Lower leg skin (tissue), 4 donors: ENCODE measurements at regions not wholly inside any gene's neighbourhood (a gene's known extent, or its start where the extent isn't known, plus 50 kb on each side); places are given as distances from the start of the nearest gene placed in this dataset.

ENCODE experiments used
- DNase-seq, 2 donors: peaks; one replicate each; pipeline ENCODE4 v3.0.0-alpha.2; 2019; ENCODE audit warnings: low spot score in 2 of 2
- H3K4me3 ChIP-seq: fragments of 200-600 bp; sonication (generic); 2 replicates; pipeline ENCODE4 v1.5.1; 2017; ENCODE audit warnings: mild to moderate bottlenecking, low read depth; ENCODE audit not compliant: poor library complexity, severe bottlenecking
- POLR2A ChIP-seq, 2 donors: fragments of 450-650 bp; IDR thresholded peaks; one replicate each; pipeline ENCODE4 v1.6.1; 2016 to 2017; ENCODE audit warnings: antibody characterized with exemption in 2 of 2, mild to moderate bottlenecking in 1 of 2, moderate library complexity in 1 of 2
- WGBS, 2 donors: methylation state at CpG; one replicate each; pipeline ENCODE4 v1.1.5; 2018; 5-methylcytosine and 5-hydroxymethylcytosine counted together
- intact Hi-C: fragments of 100-400 bp; cut with DNase I; formaldehyde crosslinking; loops from one replicate; pipeline ENCODE4 v1.15.0; 2023; ENCODE audit warnings: low total_unique reads
- TF ChIP-seq, protein P1 (sequence below), 3 donors: fragments of 450-650 bp; IDR thresholded peaks; one replicate each; pipeline ENCODE4 v1.5.1; 2016; ENCODE audit warnings: antibody characterized with exemption in 3 of 3, mild to moderate bottlenecking in 3 of 3, moderate library complexity in 2 of 3

DNA sequence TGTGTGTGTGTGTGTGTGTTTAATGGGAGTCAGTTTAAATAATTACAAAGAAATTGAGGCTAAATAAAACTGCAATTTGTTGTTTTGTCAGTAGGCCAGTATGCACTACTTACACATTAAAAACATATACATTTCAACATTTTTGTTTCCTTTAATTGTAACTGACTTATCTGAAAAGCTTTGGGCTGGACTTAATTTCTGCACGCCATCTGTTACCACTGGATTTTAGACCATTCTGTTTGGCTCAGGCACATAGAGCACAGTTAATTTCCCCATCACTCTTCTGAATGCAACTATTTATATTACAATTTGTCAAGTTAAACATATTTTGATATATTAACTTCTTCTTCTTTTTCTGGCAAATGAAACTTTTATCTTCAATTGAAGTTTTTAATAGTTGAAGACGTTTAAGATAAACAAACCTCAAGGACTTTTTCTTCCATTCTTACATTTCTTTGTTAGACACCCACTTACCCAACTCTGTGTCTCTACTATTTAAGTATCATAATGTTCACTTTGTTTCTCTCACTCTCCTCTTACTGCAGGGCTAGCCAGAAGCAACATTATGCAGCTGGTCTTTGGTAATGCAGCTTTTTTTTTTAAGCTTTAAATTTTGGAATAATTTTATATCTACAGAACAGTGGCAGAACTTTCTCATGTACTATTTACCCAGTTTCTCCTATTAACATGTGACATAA lies 253.4 kb upstream of the ANKH start:
- intact Hi-C loops, result no loop called here
- TF ChIP-seq POLR2A (IDR thresholded peaks at IDR 0.05), result no peak
- TF ChIP-seq, protein P1, sequence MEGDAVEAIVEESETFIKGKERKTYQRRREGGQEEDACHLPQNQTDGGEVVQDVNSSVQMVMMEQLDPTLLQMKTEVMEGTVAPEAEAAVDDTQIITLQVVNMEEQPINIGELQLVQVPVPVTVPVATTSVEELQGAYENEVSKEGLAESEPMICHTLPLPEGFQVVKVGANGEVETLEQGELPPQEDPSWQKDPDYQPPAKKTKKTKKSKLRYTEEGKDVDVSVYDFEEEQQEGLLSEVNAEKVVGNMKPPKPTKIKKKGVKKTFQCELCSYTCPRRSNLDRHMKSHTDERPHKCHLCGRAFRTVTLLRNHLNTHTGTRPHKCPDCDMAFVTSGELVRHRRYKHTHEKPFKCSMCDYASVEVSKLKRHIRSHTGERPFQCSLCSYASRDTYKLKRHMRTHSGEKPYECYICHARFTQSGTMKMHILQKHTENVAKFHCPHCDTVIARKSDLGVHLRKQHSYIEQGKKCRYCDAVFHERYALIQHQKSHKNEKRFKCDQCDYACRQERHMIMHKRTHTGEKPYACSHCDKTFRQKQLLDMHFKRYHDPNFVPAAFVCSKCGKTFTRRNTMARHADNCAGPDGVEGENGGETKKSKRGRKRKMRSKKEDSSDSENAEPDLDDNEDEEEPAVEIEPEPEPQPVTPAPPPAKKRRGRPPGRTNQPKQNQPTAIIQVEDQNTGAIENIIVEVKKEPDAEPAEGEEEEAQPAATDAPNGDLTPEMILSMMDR (IDR thresholded peaks at IDR 0.05), result no peak
- no peak for DNase-seq
- WGBS, 2 donors, result 36 to 43% methylated on average over 2 of the region's 2 CpGs
- no peak overlapping the region for H3K4me3 ChIP-seq

DNA sequence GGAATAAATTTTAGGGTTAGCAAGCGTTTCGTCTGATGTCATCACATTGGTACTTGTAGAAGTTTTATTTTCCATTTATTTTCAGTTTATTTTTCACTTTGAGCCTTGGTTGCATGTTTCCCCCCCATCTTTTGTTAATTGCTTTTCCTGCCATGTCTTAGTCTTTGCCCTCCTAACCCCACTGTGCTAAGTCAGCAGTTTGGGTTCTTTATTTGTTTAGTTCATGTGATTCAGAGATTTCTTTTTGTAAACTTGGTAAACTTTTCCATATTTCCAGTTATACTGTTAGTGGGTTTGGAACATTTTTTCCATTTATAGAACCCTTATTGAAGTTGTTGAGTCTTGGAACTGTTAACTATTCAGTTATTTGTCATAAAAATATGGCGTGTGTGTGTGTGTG lies 252.9 kb upstream of the ANKH start:
- H3K4me3 ChIP-seq, result no peak overlapping the region
- intact Hi-C loops, result no loop called here
- no peak for DNase-seq
- 52 to 59% methylated on average over 3 of the region's 3 CpGs for WGBS, 2 donors
- TF ChIP-seq, protein P1 (IDR thresholded peaks at IDR 0.05), result no peak
- TF ChIP-seq POLR2A (IDR thresholded peaks at IDR 0.05), result no peak

DNA sequence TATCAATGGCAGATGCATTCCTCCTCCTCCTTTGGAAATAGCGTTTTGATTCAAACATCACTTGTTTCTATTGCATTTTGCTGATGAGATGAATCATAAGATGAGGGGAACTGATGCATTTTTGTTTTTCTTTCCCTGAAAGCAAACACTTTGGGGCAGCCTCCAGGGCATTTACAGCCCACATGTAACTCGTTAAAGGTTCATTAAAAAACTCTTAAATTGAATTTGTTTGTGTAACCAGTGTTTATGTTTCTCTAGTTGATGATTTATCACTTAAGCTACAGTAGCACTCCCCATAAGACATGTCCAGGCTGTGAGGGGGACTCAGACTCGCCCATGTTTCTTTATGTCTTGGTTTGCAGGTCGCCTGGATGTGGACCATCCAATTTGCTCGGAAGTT lies 246.1 kb upstream of the ANKH start:
- TF ChIP-seq, protein P1 (IDR thresholded peaks at IDR 0.05), result no peak
- 25 to 31% methylated on average over 5 of the region's 5 CpGs for WGBS, 2 donors
- intact Hi-C loops, result no loop called here
- DNase-seq, result no peak
- H3K4me3 ChIP-seq, result no peak overlapping the region

DNA sequence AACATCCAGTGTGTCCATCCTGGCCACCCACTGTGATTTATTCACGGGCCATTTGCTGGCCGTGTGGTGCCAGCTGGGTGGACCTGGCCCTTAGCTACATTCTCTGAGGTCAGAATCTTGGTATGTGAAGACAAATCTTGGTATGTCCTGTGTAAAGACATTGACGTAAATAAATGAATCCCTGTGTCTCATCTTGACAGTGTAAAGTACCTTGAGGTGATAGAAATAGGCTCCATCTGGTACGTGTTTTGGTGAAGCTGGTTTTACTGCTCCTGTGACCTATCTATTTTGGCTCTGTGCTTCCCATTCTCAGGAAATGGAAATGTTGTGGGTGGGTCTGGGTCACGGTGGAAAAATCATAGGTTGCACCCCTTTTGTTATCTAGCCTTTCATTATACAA lies 245.4 kb upstream of the ANKH start:
- no peak for DNase-seq
- no peak overlapping the region for H3K4me3 ChIP-seq
- intact Hi-C loops, result no loop called here
- no peak for TF ChIP-seq POLR2A (IDR thresholded peaks at IDR 0.05)
- TF ChIP-seq, protein P1 (IDR thresholded peaks at IDR 0.05), result no peak
- WGBS, 2 donors, result 30 to 44% methylated on average over 5 of the region's 5 CpGs

DNA sequence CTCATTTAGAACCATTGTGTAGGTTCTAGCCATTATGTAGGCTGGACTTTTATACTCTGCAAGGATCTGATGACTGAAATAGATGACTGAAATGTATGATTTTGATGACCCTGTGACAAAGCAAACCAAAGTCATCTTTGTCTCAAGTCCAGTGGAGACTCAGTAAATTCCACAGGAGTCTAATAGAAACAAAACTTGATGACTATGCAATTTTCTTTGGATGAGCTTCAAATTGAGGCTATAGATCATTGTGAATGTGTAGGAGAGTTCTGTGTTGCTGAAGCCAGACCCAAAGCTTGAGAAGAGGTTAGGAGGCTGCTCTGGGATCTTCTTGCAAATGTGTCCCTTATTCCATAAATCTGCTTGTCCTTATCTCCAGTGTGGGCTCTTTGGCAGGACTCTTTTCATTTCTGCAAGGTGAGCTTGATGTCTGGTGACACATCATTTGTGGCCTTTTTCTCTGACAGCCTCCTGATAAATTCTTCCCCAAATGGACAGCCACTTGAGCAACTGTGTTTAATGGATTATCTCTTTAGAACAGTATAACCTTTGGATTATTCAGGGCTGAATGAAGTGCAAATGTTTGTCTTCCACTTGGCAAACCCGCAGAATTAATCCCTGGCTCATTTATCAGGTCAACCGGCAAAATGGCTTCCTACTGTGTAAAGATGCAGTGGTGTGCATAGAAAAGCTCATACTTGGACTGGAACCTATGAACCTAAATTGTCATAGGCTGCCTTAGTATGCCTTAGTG lies 235.1 kb upstream of the ANKH start:
- no peak for DNase-seq
- H3K4me3 ChIP-seq, result no peak overlapping the region
- intact Hi-C loops, result no loop called here
- no peak for TF ChIP-seq POLR2A (IDR thresholded peaks at IDR 0.05)
- TF ChIP-seq, protein P1 (IDR thresholded peaks at IDR 0.05), result no peak
- 95 to 97% methylated on average over 2 of the region's 2 CpGs for WGBS, 2 donors
